SK-N-SH (cell line): ENCODE measurements at regions not wholly inside any gene's neighbourhood (a gene's known extent, or its start where the extent isn't known, plus 50 kb on each side); places are given as distances from the start of the nearest gene placed in this dataset.

Source experiments
- CTCF ChIA-PET: fragments of 300-600, 350-600 bp; formaldehyde crosslinking; extraction: SDS; loops from one replicate; lab custom pipeline; 2021; lab: Yijun Ruan, JAX
- POLR2A ChIA-PET: fragments of 350-600 bp; sonication (Branson Sonifier 250); formaldehyde crosslinking; extraction: SDS; loops from one replicate; lab custom pipeline; 2020; ENCODE audit warnings: antibody characterized with exemption, inconsistent platforms; lab: Yijun Ruan, JAX
- DNase-seq: peaks from one replicate; pipeline ENCODE4 v3.0.0; 2012
- H2AFZ ChIP-seq: fragments of 200-600 bp; sonication (generic); 2 replicates; pipeline ENCODE4 v1.8.1; 2016; ENCODE audit warnings: antibody characterized with exemption, mild to moderate bottlenecking, low read depth
- H3F3A ChIP-seq: fragments of 200-600 bp; sonication (generic); replicated peaks from 2 replicates; pipeline ENCODE3; 2016; ENCODE audit warnings: antibody characterized with exemption, mild to moderate bottlenecking; ENCODE audit not compliant: insufficient read depth
- H3K27ac ChIP-seq, 2 experiments: fragments of 200-500 bp in 1 of 2; fragments of 200-600 bp in 1 of 2; sonication (Bioruptor generic) in 1 of 2; sonication (generic), shearing (Covaris generic) in 1 of 2; 2 replicates each; pipeline versions ENCODE4 v1.5.1 to v1.6.1; 2014 to 2016; ENCODE audit warnings: low read depth in 2 of 2, inconsistent platforms in 1 of 2, low read length in 1 of 2, mild to moderate bottlenecking in 1 of 2, mixed read lengths in 1 of 2
- H3K27me3 ChIP-seq: fragments of 200-600 bp; sonication (generic), shearing (Covaris generic); 2 replicates; pipeline ENCODE4 v1.6.1; 2016; ENCODE audit warnings: mixed run types; ENCODE audit not compliant: insufficient read depth
- H3K36me3 ChIP-seq, 2 experiments: fragments of 200-500 bp in 1 of 2; fragments of 200-600 bp in 1 of 2; sonication (Bioruptor generic) in 1 of 2; sonication (generic) in 1 of 2; replicated peaks in 1 of 2; 2 replicates each; pipeline versions ENCODE3 to v1.5.1; 2014 to 2016; ENCODE audit warnings: low read length in 1 of 2, mild to moderate bottlenecking in 1 of 2; ENCODE audit not compliant: insufficient read depth in 2 of 2, control insufficient read depth in 1 of 2
- H3K4me1 ChIP-seq, 2 experiments: fragments of 200-500 bp in 1 of 2; fragments of 200-600 bp in 1 of 2; sonication (Bioruptor generic) in 1 of 2; sonication (generic), shearing (Covaris generic) in 1 of 2; 2 replicates each; pipeline versions ENCODE4 v1.5.1 to v1.6.1; 2014 to 2016; ENCODE audit warnings: low read depth in 1 of 2, low read length in 1 of 2, mixed run types in 1 of 2; ENCODE audit not compliant: insufficient read depth in 2 of 2, control insufficient read depth in 1 of 2
- H3K4me2 ChIP-seq: fragments of 200-600 bp; sonication (generic), shearing (Covaris generic); 2 replicates; pipeline ENCODE4 v1.6.1; 2017; ENCODE audit warnings: mixed run types
- H3K4me3 ChIP-seq, 2 experiments: fragments of 200-500 bp in 1 of 2; fragments of 200-600 bp in 1 of 2; sonication (Bioruptor generic) in 1 of 2; sonication (generic), shearing (Covaris generic) in 1 of 2; 2 replicates each; pipeline versions ENCODE4 v1.5.1 to v1.8.1; 2014 to 2016; ENCODE audit warnings: low read depth in 2 of 2, inconsistent platforms in 1 of 2, low read length in 1 of 2, mild to moderate bottlenecking in 1 of 2, mixed read lengths in 1 of 2, moderate library complexity in 1 of 2
- H3K79me2 ChIP-seq: fragments of 200-600 bp; sonication (generic); 2 replicates; pipeline ENCODE4 v1.8.1; 2017; ENCODE audit warnings: mild to moderate bottlenecking; ENCODE audit not compliant: insufficient read depth
- H3K9ac ChIP-seq: fragments of 200-600 bp; sonication (generic); 2 replicates; pipeline ENCODE4 v1.6.1; 2017; ENCODE audit warnings: mixed run types
- H3K9me2 ChIP-seq: fragments of 200-600 bp; sonication (generic); 2 replicates; pipeline ENCODE4 v1.6.1; 2017; ENCODE audit warnings: mixed run types
- H3K9me3 ChIP-seq: fragments of 200-600 bp; sonication (generic); 2 replicates; pipeline ENCODE4 v1.6.1; 2017; ENCODE audit warnings: mixed run types, mild to moderate bottlenecking, moderate library complexity
- H4K20me1 ChIP-seq: fragments of 200-600 bp; sonication (generic); 2 replicates; pipeline ENCODE4 v1.6.1; 2017; ENCODE audit warnings: mild to moderate bottlenecking, mixed run types; ENCODE audit not compliant: insufficient read depth
- GATA2 ChIP-seq: sonication (generic); formaldehyde crosslinking; IDR thresholded peaks from 2 replicates; pipeline ENCODE4 v1.5.0; 2020; ENCODE audit warnings: mild to moderate bottlenecking, missing genetic modification reagents
- JUND ChIP-seq: IDR thresholded peaks from 2 replicates; pipeline ENCODE4 v1.4.0; 2012
- MEF2A ChIP-seq: IDR thresholded peaks from 2 replicates; pipeline ENCODE4 v1.4.0; 2012; ENCODE audit warnings: low read depth, borderline replicate concordance
- NFIC ChIP-seq: IDR thresholded peaks from 2 replicates; pipeline ENCODE4 v1.4.0; 2012; ENCODE audit warnings: borderline replicate concordance
- NRF1 ChIP-seq: IDR thresholded peaks from 2 replicates; pipeline ENCODE4 v1.6.1; 2012; ENCODE audit warnings: low read depth, mild to moderate bottlenecking, low read length
- POLR2AphosphoS5 ChIP-seq: IDR thresholded peaks from 2 replicates; pipeline ENCODE4 v1.6.1; 2012; ENCODE audit warnings: low read depth, low read length
- RFX5 ChIP-seq: IDR thresholded peaks from 2 replicates; pipeline ENCODE4 v1.6.1; 2012; ENCODE audit warnings: mild to moderate bottlenecking, improper control_type of control experiment, low read length
- SIN3A ChIP-seq: IDR thresholded peaks from 2 replicates; pipeline ENCODE4 v1.6.1; 2012; ENCODE audit warnings: low read depth, mild to moderate bottlenecking, low read length, moderate library complexity, borderline replicate concordance
- SMC3 ChIP-seq: IDR thresholded peaks from 2 replicates; pipeline ENCODE4 v1.6.1; 2012; ENCODE audit warnings: low read depth, low read length, improper control_type of control experiment
- TAF1 ChIP-seq: IDR thresholded peaks from 2 replicates; pipeline ENCODE4 v1.6.1; 2012; ENCODE audit warnings: low read depth, mild to moderate bottlenecking, low read length, moderate library complexity, borderline replicate concordance
- TCF12 ChIP-seq: IDR thresholded peaks from 2 replicates; pipeline ENCODE4 v1.4.0; 2012
- TEAD4 ChIP-seq: IDR thresholded peaks from 2 replicates; pipeline ENCODE4 v1.4.0; 2012; ENCODE audit warnings: mild to moderate bottlenecking, borderline replicate concordance; ENCODE audit not compliant: insufficient read depth
- WGBS: methylation state at CpG from one replicate; pipeline ENCODE4 v1.1.6; 2017; ENCODE audit warnings: low lambda C conversion rate; 5-methylcytosine and 5-hydroxymethylcytosine counted together
- TF ChIP-seq, protein P1 (sequence below): fragments of 150-350 bp; IDR thresholded peaks from 2 replicates; pipeline ENCODE4 v1.6.1; 2016; ENCODE audit warnings: mild to moderate bottlenecking, low read depth, low read length
- TF ChIP-seq, protein P2 (sequence below): IDR thresholded peaks from 2 replicates; pipeline ENCODE4 v1.4.0; 2012; ENCODE audit warnings: low read depth, borderline replicate concordance
- TF ChIP-seq, protein P3 (sequence below): fragments of 200-600 bp; sonication (generic); IDR thresholded peaks from 2 replicates; pipeline ENCODE4 v1.6.1; 2017; ENCODE audit warnings: antibody characterized with exemption, mild to moderate bottlenecking, moderate library complexity
- TF ChIP-seq, protein P4 (sequence below): IDR thresholded peaks from 2 replicates; pipeline ENCODE4 v1.4.0; 2012; ENCODE audit warnings: low read depth, borderline replicate concordance

DNA sequence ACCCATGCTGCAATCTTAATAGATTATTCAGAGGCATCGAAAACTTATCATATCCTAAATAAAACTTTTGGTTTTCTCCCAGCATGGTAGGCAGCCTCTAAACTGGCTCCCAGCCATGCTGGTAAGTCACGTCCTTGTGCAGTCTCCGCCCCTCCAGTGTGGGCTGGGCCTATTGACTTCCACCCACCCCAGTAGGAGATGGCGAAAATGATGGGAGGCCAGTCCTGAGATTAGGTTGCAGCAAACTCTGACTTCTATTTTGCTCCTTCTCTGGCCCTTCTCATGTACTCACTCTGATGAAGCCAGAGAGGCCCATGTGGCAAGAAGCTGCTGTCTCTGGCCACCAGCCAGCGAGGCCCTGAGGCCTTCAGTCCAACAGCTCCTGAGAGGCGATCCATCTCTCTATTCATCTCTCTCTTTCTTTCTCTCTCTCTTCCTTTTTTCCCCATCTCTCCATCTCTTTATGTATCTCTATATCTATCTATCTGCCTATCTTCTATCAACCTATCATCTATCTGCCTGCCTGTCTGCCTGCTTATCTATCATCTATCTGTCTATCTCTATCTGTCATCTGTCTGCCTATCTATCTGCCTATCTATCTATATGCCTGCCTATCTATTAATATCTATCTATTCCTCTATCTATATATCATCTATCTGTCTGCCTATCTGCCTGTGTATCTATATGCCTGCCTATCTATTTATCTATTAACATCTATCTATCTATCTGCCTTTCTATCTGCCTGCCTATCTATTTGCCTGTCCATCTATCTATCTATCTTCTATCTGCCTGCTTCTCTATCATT is 52.7 kb upstream of the STX16 start:
- Histone ChIP-seq H3F3A (no peaks in the 10 kb centered on the region), H3K27ac (no peak overlapping the region), H3K4me3 (no peak overlapping the region), H3K79me2 (no peaks in the 10 kb centered on the region), H3K36me3 (no peaks in the 10 kb centered on the region), H3K9me3 (no peaks in the 10 kb centered on the region), H3K9ac (no peak overlapping the region), H3K4me2 (no peak overlapping the region), H4K20me1 (no peaks in the 10 kb centered on the region)
- CTCF ChIA-PET = no interaction called here
- no peak for TF ChIP-seq RFX5
- no peak for TF ChIP-seq TEAD4
- no peak for TF ChIP-seq SMC3
- TF ChIP-seq, protein P1, sequence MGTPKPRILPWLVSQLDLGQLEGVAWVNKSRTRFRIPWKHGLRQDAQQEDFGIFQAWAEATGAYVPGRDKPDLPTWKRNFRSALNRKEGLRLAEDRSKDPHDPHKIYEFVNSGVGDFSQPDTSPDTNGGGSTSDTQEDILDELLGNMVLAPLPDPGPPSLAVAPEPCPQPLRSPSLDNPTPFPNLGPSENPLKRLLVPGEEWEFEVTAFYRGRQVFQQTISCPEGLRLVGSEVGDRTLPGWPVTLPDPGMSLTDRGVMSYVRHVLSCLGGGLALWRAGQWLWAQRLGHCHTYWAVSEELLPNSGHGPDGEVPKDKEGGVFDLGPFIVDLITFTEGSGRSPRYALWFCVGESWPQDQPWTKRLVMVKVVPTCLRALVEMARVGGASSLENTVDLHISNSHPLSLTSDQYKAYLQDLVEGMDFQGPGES = no peak
- no peak for TF ChIP-seq POLR2AphosphoS5
- TF ChIP-seq GATA2 (CRISPR knock-in tag) = peak; percentile 16; the same call in 1 of the 2 replicates
- 0 out of 2 replicates have a peak, but pooled peaks have one; percentile 29 for TF ChIP-seq NFIC
- TF ChIP-seq, all 33 proteins: peak for 2
- Histone ChIP-seq H3K9me2 (no peaks in the 10 kb centered on the region), H3K27me3 (no peaks in the 10 kb centered on the region), H3K4me1 (peaks cover 3 to 10% of the 10 kb centered on the region in 2 experiments; a peak in 1 of 4 replicates), H2AFZ (no peak overlapping the region)
- DNase-seq = peak; percentile 57
- WGBS = 82% methylated on average over 6 of the region's 6 CpGs
- POLR2A ChIA-PET = no interaction called here

DNA sequence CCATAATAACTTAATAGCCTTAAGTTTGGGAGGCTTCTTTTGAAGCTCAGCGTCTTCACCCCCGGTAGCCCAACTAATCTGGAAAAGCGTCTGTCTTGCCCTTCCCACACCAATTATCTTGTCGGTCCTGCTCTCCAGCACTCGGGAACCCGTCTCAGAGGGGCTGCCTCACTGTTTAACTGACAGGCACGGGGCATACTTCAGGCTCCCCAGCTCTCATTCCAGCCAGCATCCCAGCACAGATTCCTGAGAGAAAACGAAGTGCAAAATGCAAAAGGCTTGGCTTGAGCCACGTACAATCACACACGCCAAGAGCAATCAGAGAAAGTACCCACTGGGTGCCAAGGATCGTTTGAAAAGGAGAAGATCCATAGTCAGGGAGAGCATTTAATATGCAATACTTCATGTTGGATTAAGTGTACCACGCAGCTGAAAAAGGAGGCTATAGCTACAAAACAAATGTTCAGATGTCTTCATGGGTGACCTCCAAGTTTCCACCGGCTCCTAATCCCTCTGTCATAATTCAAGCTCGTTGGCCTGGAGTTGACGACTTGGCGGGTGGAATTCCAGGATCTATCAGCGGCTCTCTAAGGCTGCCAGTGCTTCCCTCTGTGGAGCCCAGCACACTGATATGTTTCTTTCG is 53.7 kb upstream of the STX16 start:
- Histone ChIP-seq H3K4me1 (peaks cover 3 to 8% of the 10 kb centered on the region in 2 experiments; a peak in 1 of 4 replicates), H4K20me1 (no peaks in the 10 kb centered on the region), H3K79me2 (no peaks in the 10 kb centered on the region), H3K9ac (no peak overlapping the region), H3K36me3 (no peaks in the 10 kb centered on the region), H3F3A (no peaks in the 10 kb centered on the region), H3K27me3 (no peaks in the 10 kb centered on the region), H3K4me3 (no peak overlapping the region), H3K9me2 (no peaks in the 10 kb centered on the region), H3K4me2 (no peak overlapping the region), H2AFZ (no peak overlapping the region), H3K27ac (no peak overlapping the region), H3K9me3 (no peaks in the 10 kb centered on the region)
- 82% methylated on average over 18 of the region's 18 CpGs for WGBS
- DNase-seq = no peak
- TF ChIP-seq RFX5 (no peak), NRF1 (no peak), TEAD4 (no peak), JUND (no peak), TCF12 (no peak), POLR2AphosphoS5 (no peak), TAF1 (no peak), MEF2A (no peak), SIN3A (no peak)
- TF ChIP-seq, protein P2, sequence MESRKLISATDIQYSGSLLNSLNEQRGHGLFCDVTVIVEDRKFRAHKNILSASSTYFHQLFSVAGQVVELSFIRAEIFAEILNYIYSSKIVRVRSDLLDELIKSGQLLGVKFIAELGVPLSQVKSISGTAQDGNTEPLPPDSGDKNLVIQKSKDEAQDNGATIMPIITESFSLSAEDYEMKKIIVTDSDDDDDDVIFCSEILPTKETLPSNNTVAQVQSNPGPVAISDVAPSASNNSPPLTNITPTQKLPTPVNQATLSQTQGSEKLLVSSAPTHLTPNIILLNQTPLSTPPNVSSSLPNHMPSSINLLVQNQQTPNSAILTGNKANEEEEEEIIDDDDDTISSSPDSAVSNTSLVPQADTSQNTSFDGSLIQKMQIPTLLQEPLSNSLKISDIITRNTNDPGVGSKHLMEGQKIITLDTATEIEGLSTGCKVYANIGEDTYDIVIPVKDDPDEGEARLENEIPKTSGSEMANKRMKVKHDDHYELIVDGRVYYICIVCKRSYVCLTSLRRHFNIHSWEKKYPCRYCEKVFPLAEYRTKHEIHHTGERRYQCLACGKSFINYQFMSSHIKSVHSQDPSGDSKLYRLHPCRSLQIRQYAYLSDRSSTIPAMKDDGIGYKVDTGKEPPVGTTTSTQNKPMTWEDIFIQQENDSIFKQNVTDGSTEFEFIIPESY = no peak
- TF ChIP-seq, protein P3, sequence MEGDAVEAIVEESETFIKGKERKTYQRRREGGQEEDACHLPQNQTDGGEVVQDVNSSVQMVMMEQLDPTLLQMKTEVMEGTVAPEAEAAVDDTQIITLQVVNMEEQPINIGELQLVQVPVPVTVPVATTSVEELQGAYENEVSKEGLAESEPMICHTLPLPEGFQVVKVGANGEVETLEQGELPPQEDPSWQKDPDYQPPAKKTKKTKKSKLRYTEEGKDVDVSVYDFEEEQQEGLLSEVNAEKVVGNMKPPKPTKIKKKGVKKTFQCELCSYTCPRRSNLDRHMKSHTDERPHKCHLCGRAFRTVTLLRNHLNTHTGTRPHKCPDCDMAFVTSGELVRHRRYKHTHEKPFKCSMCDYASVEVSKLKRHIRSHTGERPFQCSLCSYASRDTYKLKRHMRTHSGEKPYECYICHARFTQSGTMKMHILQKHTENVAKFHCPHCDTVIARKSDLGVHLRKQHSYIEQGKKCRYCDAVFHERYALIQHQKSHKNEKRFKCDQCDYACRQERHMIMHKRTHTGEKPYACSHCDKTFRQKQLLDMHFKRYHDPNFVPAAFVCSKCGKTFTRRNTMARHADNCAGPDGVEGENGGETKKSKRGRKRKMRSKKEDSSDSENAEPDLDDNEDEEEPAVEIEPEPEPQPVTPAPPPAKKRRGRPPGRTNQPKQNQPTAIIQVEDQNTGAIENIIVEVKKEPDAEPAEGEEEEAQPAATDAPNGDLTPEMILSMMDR = no peak
- TF ChIP-seq, protein P4, sequence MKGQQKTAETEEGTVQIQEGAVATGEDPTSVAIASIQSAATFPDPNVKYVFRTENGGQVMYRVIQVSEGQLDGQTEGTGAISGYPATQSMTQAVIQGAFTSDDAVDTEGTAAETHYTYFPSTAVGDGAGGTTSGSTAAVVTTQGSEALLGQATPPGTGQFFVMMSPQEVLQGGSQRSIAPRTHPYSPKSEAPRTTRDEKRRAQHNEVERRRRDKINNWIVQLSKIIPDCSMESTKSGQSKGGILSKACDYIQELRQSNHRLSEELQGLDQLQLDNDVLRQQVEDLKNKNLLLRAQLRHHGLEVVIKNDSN = no peak
- CTCF ChIA-PET = interaction anchor here (1.0 kb wide), 1 partner anchor 149 kb away, joined by 3 read pairs; no protein-coding TSS in a partner anchor
- POLR2A ChIA-PET = no interaction called here
